HG02840 (cell line): ENCODE measurements at regions not wholly inside any gene's neighbourhood (a gene's known extent, or its start where the extent isn't known, plus 50 kb on each side); places are given as distances from the start of the nearest gene placed in this dataset.
"Not testable (repeated sequence)": the region's sequence is repeated elsewhere in the genome, so short reads cannot be mapped to it uniquely, and the experiment has no call there.

Experiments
- ATAC-seq: cut with Tn5 transposase; IDR thresholded peaks from one replicate; pipeline ENCODE4 v1.9.1; 2021; ENCODE audit warnings: mild to moderate bottlenecking, moderate library complexity, moderate number of reproducible peaks; ENCODE audit not compliant: unreplicated experiment, low FRiP score

DNA sequence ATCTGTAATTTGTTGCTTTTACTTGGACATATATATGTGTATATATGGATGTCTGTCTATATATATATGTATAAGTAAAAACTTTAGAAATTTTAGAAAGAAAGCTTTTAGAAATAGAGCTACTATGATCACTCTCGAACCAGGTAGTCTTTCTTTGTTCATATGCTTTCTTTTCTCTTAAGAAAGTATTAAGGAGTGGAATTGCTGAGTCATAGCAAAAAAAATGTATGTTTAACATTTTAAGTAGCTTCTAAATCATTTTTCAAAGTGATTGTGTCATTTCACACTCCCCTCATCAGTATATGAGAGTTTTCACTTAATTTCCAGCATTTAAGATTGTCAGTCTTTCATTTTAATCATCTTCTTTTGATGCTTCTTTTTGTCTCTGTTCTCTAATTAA is 447.9 kb upstream of the TECRL start:
- ATAC-seq = no peak

DNA sequence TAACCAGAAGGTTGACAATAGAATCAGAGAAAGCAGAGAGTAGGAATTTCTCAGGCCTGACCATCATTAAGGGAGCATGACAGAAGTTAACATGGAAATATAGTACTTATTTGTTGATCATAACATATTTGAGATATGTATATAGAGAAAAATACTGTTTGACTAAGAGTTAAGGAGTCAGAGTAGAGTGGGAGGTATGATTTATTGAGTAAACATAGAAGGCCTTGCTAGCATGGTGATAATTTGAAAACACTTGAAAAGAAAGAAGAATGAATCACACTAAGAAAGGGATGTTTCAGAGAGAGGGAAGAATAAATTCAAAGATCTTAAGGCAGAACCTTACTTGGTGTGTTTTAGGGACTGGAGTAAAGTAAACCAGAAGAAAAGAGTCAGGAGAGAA is 437.2 kb upstream of the TECRL start:
- no peak for ATAC-seq

DNA sequence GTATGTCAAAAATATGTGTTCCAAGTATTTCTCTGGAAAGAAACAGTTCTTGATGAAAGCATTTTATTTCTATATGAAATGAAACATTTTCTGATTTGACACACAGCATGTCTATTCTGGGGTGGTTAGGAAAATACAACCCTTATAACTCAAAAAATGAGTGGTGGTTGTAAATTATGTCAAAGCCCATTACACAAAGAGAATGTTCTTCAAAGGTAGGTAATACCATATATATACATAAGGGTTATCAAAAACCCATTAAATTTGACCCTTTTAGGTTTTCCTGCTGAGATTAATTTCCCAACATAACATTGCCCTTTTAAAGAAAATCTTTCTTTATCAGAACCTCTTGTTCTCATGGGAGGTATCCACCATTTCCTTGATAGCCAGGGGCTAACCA is 420.5 kb upstream of the TECRL start:
- ATAC-seq = no peak

DNA sequence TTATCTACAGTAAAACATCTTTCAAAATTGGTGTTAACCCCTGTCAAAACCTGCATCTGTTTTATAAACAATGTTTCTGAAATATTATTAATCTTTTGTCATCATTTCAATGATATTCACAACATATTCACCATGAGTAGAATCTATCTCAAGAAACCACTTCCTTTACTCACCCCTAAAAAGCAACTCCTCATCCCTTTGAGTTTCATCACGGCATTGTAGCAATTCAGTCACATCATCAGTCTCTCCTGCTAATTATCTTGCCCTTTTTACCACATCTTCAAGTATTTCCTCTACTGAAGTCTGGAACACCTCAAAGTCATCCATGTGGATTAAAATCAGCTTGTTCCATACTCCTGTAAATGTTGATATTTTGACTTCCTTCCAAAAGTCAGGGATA is 415.3 kb upstream of the TECRL start:
- ATAC-seq = no peak

DNA sequence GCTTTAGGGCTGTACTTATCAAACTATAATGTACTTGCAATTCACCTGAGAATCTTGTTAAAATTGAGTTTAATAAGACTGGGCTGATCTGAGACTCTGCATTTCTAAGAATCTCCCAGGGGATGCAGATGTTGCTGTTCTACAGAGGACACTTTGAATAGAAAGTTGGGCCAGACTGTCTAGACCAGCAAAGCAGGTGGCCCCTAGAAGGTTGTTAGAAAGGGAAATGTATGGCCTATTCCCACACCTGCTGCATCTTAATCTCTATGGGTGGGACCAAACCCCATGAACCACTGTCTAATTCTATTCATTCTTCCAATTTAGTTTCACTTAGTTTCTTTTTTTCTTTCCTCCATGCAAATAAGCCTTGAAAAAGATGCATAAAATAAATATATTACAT is 413.2 kb upstream of the TECRL start:
- no peak for ATAC-seq

DNA sequence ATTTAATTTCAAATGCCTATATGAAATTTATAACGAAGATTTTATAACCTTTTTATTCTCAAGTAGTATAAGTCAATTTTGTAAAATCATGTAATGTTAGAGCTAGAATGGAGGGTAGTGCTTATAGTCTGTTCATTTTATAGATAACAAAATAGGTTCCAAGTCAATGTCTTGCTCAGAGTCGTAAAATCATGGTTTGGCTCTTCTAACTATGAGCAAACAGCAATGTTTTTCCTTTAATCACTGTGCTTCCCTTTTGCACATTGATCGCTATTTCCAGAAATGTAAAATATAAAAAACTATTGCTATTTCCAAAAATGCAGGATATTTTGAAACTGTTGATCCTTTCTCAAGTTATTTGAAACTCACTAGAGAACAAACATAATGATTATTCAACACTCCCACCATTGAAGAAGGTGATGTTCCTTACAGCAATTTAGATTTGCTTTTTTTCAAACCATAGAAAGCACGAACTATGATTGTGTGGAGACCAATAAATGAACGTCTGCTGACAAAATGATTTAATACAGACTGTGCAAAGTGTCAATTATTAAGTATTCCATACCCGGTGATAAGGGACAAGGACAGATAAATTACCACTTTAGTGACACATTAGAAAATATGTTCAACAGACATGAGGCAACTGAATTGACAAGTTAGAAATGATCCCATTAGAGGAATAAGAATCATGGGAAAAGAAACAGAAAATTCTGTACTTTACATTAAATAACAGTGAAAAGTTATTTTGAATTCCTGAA is 412.1 kb upstream of the TECRL start:
- no peak for ATAC-seq

DNA sequence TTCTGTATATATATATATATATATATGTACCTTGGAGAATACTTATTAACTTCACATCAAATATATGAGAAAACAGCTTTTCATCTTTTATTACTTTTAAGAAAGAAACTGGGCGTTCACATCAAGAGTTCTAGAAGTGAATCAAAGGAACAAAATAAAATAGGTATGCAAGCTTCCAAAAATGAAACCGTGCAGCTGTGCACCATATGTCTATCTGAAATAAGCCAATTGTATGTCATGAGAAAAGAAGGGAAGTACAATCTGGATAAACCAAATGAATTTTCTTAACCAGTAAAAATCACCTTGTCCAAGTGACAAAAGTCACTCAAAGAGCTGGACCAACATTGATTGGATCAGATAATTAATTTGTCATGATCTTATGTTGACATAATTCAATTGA is 405.4 kb upstream of the TECRL start:
- no peak for ATAC-seq

DNA sequence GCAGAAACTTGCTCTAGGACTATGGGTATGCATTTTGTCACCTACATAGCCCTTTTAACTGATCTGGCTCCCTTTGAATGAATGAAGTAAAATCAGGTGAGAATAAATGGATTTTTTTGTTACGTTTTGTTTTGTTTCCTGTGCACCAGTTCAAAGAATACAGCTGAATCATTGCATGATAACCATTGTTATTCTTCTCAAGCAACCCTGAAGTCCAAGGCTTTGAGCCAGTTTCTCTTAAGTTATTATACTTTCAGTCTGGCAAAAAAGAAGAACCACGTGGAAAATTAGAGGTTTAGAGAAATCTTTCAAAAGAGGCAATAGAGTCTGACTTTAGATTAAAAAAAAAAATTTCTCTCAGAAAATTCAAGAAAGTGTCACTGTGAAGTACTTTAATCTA is 398.6 kb upstream of the TECRL start:
- no peak for ATAC-seq

DNA sequence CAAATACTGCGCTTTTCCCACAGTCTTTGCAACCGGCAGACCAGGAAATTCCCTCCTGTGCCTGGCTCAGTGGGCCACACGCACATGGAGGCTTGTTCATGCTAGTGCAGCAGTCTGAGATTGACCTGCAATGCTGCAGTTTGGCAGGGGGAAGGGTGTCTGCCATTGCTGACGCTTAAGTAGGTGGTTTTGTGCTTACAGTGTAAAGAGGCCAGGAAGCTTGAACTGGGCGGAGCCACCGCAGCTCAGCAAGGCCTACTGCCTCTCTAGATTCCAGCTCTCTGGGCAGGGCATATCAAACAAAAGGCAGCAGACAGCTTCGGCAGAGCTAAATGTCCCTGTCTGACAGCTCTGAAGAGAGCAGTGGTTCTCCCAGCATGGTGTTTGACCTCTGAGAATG is 390.5 kb upstream of the TECRL start:
- ATAC-seq = no peak

DNA sequence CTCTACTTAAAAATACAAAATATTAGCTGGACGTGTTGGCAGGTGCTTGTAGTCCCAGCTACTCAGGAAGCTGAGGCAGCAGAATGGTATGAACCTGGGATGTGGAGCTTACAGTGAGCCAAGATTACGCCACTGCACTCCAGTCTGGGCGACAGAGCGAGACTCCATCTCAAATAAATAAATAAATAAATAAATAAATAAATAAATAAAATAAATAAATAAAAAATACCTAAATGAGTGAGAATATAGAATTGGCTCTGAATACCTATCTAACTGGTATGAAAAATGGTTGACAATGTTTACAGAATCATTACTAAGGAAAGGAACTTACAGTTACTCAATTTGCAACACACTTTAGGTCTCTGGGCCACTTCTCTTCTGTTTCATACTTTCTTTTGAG is 389.6 kb upstream of the TECRL start:
- not testable (repeated sequence) for ATAC-seq

DNA sequence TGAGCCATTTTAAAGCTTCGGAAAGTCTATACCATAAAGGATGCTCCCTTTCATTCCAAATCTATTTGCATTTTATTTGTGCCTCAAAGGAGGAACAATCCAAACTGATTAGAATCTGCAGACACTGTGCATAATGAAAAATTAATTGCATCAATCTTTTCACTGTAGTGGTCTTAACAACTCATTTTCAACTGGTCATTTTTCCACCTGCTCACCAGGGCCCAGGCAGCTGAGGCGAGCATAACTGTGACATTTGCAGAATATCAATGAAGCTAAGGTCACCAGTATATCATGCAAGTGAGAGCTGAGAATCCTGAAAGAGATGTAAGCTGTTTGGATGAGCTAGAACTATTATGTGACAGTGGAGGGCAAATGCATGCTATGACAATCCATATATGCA is 387.3 kb upstream of the TECRL start:
- no peak for ATAC-seq

DNA sequence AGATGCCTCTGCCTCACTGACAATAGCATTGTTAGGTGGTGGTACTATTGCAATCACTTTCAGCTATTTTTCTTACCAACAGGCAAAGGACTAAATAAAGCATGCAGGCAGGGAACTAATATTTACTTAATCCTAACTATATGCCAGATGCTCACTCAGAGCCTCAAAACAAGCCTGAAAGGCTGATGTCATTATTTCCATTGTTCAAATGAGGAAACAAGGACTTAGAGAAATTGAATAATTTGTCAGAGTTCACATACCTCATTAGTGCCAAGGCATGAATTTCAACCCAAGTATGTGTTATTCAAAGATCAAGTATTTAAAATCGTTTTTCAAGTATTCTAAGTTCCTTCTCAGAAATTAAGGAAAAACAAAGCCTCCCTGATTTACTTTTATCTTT is 374.9 kb upstream of the TECRL start:
- no peak for ATAC-seq

DNA sequence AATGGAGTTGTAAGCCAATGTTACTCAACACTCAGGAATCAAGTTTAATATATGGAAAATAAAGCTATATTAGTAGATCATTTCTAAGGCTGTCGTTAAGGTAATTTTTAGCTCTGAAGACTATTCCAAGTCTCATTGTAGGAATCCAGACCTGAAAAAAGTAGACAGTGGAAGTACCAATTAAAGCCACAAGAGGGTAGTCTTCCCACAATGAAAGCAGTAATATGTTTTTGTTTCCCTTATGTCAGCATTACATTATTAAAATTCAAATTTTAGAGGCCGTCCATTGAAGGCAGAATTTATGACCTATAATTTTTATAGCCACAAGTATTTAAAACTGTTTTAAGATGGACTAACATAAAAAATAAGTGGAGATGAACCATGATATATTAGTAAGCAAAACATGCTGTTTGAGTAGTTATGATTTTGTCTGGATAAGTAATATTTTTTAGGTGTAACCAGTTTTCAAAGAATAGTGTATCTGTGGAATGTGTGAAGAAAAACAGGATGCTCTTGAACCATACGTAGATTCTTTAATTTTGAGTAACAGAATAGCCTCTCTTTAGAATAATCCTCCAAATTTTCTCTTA is 372.6 kb upstream of the TECRL start:
- ATAC-seq = no peak

DNA sequence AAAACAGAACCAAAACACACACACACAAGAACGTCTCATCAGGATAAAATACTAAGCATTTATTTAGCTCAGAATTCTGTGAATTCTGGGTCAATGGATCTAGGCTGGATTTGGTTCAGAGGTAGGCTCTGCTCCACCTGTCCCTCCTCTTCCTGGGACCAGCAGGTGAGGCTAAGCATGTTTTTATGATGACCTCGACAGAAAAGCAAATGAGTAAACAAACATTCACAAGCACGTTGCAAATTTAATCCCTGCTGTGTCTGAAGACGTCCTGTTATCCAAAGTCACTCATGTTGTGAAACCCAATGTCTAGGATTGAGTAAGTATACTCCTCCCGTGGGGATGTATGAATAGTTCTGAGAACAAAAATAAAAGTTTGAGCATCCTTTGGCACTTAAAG is 371.4 kb upstream of the TECRL start:
- no peak for ATAC-seq

DNA sequence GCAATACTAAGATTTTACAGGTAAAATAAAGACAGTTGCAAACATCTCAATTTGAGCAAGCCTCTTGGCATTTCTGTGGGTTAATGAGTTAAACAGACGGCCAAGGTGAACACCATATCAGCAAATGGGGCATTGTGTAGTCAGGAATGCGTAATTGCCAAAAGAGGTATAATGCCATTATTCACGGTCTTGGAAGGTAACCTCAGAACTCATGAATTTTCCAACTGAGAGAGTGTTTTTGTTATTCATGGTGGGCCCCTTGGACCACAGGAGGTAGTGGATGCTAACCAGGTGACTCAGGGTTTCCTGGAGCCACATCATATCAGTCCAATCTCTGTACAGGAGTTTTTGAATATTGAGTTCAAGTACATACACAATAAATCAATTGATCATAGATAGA is 368.0 kb upstream of the TECRL start:
- ATAC-seq = no peak

DNA sequence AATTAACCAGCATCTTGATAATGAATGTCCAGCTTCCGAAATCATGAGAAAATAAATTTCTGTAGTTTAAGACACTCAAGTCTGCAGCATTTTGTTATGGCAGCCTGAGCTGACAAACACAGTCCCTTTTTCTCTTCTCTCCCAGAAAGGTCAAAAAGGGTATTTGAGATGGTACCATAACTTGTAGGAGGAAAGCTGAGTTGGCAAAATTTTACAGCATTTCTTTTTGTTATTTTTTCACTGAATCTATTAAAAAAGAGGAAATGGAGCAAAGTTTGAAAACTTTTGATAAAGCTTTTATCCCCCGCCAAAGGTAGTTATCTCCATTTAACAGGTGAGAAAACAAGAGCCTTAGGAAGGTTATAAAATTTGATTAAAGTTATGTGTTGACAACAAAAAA is 367.6 kb upstream of the TECRL start:
- ATAC-seq = no peak

DNA sequence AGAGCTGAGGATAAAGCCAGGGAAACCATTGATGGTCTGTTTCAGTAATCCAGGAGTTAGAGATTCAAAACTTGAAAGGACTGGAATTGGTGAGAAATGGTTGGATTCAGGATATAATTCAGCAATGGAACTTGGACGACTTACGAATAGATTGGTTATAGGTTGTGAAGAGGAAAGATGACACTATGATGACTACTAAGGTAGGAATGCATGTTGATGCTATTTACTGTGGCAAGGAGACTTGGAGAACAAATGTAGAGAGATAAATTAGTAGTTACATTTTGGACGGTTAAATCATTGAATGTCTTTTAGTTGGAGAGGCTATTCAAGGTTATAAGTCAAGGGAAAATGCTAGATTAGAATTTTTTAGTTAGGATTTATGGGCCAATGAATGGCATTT is 365.4 kb upstream of the TECRL start:
- no peak for ATAC-seq

DNA sequence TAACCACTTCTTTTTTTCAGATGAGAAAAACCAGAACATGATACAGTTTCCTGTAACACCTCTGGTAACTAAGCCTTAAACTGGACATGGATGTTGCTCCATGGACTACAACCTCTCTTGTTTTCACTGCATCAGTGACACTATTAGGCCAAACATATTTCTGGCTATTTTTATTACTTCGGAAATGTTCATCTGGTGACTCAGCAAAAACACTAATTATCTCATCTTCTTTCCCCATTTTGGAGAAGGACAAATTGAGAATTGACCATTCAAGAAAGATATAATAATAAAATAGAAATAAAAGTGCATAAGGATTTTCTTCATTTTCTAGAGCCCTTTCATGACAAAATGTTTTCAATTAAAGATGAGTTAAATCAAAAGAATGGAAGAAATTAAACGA is 361.9 kb upstream of the TECRL start:
- no peak for ATAC-seq

DNA sequence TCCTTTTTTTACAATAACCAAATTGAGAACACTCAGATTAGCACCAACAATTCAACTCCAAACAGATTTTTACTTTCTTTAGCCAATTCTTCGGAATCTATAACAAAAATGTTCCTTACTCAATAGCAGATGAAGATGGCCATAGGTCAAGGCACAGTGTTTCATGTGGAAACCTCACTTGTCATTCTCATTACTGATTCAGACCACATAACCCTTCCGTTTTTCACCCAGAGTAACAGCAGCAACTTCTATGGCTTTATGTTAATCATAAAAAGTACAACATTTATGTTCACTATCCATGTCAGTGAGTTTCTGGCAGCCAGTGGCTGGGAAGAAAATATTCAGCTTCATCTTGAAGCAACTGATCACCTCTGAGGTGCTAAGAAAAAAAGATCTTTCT is 358.3 kb upstream of the TECRL start:
- no peak for ATAC-seq

DNA sequence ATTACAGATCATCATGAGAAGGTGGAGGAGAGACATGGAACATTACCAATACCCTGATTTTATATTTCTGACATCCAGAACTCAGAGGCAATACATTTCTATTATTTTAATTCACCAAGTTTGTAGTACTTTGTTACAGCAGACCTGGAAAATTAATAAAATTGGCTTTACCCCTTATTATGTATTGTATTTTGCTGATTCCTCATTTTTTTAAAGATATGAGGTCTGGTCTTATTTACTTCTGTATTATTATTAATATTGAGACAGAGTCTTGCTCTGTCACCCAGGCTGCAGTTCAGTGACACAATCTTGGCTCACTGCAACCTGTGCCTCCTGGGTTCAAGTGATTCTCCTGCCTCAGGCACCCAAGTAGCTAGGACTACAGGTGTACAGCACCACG is 357.3 kb upstream of the TECRL start:
- no peak for ATAC-seq

DNA sequence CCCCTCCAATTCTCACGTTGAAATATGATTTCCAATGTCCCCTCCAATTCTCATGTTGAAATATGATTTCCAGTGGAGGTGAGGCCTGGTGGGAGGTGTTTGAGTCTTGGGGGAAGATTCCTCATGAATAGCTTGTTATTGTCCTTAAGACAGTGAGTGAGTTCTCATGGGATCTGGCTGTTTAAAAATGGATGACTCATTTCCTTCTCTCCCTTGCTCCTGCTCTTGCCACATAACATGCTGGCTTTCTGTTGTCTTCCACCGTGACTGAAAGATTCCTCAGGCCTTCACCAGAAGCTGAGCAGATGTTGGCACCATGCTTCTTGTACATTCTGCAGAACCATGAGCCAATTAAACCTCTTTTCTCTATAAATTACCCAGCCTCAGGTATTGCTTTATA is 346.8 kb upstream of the TECRL start:
- no peak for ATAC-seq

DNA sequence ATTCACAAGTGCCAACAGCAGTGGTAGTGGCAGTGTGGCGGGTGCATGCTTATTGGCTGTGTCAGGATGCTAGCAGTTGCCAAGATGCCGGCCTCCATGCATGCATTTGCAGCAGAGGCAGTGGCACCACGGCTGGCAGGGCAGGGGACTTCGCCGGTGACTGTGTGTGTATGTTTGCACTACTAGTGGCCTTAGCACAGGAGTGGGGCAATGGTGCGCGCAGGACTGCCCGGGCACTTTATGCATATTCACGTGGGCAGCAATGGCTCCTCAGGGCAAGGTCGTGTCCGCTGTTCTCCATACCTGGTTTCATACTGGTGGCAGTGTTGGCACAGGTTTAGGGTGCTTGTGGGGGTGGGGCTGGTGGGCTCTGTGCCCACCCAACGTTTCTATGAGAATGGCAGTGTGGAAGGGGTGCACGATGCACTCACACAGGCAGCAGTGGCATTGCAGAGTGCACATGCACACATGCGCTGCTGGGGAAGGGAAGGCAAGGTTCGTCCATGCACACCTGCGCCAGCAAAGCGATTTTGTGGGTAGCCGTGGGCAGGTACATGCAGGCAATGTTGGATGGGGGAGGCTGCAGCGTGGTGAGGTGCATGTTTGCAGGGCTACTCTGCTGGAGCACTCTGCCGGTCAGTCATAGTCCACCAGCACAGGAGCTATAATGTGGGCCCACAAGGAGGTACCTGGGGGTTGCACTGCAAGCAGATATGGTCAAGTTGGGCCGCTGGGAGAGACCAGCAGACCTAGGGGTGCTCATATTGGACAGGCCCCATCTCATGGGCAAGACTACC is 338.9 kb upstream of the TECRL start:
- ATAC-seq = no peak
